Activated CD4-positive, alpha-beta memory T cell treated with anti-CD3 and anti-CD28 coated beads, Interleukin-2, amount 10 ng/mL, durations not matched to agents 7 days and 5 days (primary cell): ENCODE measurements at regions not wholly inside any gene's neighbourhood (a gene's known extent, or its start where the extent isn't known, plus 50 kb on each side); places are given as distances from the start of the nearest gene placed in this dataset.
"Not testable (repeated sequence)": the region's sequence is repeated elsewhere in the genome, so short reads cannot be mapped to it uniquely, and the experiment has no call there.

Experiments used
- CTCF ChIA-PET: fragments of 350-600 bp; sonication (Branson Sonifier 250); formaldehyde crosslinking; loops from one replicate; lab custom pipeline; 2021; ENCODE audit warnings: antibody characterized with exemption, inconsistent platforms; lab: Charles Lee
- POLR2A ChIA-PET: fragments of 350-600 bp; sonication (Branson Sonifier 250); formaldehyde crosslinking; loops from one replicate; lab custom pipeline; 2021; ENCODE audit warnings: antibody characterized with exemption; lab: Charles Lee
- DNase-seq: peaks from one replicate; pipeline ENCODE4 v3.0.0-alpha.2; 2020
- H3K27ac Mint-ChIP-seq: one replicate; pipeline ENCODE4 v1.8.0; 2021; ENCODE audit warnings: mild to moderate bottlenecking, mixed read lengths
- H3K27me3 Mint-ChIP-seq: one replicate; pipeline ENCODE4 v1.8.0; 2021; ENCODE audit warnings: mixed read lengths
- H3K36me3 Mint-ChIP-seq: one replicate; pipeline ENCODE4 v1.8.0; 2021; ENCODE audit warnings: low read depth, mixed read lengths
- H3K4me1 Mint-ChIP-seq: one replicate; pipeline ENCODE4 v1.8.0; 2021; ENCODE audit warnings: mixed read lengths
- H3K4me3 Mint-ChIP-seq: one replicate; pipeline ENCODE4 v1.8.0; 2021; ENCODE audit warnings: mild to moderate bottlenecking, mixed read lengths
- H3K9me3 Mint-ChIP-seq: one replicate; pipeline ENCODE4 v1.8.0; 2021; ENCODE audit warnings: mixed read lengths

- H3K4me1 Mint-ChIP-seq, H3K27ac Mint-ChIP-seq, H3K36me3 Mint-ChIP-seq, POLR2A ChIA-PET, H3K27me3 Mint-ChIP-seq, DNase-seq, H3K9me3 Mint-ChIP-seq, H3K4me3 Mint-ChIP-seq: not testable (repeated sequence)
- CTCF ChIA-PET, result interaction anchor here (0.6 kb wide), 1 partner anchor 71 kb away, joined by 3 read pairs; no protein-coding TSS in a partner anchor
Observed at GRCh38 chr1:86633306-86633838, 71.0 kb upstream of the SH3GLB1 start.

GRCh38 chr1:86633921-86634320, 70.5 kb upstream of the SH3GLB1 start:
- no peaks in the 10 kb centered on the region for H3K4me1 Mint-ChIP-seq
- peaks cover 6% of the 10 kb centered on the region for H3K9me3 Mint-ChIP-seq
- ChIA-PET CTCF (no interaction called here), POLR2A (no interaction called here)
- H3K4me3 Mint-ChIP-seq, result no peak overlapping the region
- H3K36me3 Mint-ChIP-seq, result no peaks in the 10 kb centered on the region
- H3K27ac Mint-ChIP-seq, result no peak overlapping the region
- no peaks in the 10 kb centered on the region for H3K27me3 Mint-ChIP-seq
- DNase-seq, result no peak

GRCh38 chr1:86636898-86637297, 67.5 kb upstream of the SH3GLB1 start:
- Mint-ChIP-seq H3K4me1 (no peaks in the 10 kb centered on the region), H3K27ac (no peak overlapping the region), H3K4me3 (no peak overlapping the region), H3K36me3 (no peaks in the 10 kb centered on the region), H3K27me3 (no peaks in the 10 kb centered on the region), H3K9me3 (no peaks in the 10 kb centered on the region)
- ChIA-PET POLR2A (no interaction called here), CTCF (no interaction called here)
- DNase-seq, result no peak

- ChIA-PET POLR2A (no interaction called here), CTCF (no interaction called here)
- Mint-ChIP-seq H3K27ac (no peak overlapping the region), H3K36me3 (no peaks in the 10 kb centered on the region), H3K27me3 (no peaks in the 10 kb centered on the region), H3K9me3 (no peaks in the 10 kb centered on the region), H3K4me1 (no peaks in the 10 kb centered on the region), H3K4me3 (no peak overlapping the region)
- DNase-seq, result no peak
Observed at GRCh38 chr1:86640161-86640670, 64.2 kb upstream of the SH3GLB1 start.

- Mint-ChIP-seq H3K27me3 (no peaks in the 10 kb centered on the region), H3K36me3 (no peaks in the 10 kb centered on the region), H3K27ac (no peak overlapping the region), H3K4me3 (no peak overlapping the region), H3K4me1 (no peaks in the 10 kb centered on the region), H3K9me3 (no peaks in the 10 kb centered on the region)
- ChIA-PET CTCF (no interaction called here), POLR2A (no interaction called here)
- DNase-seq, result no peak
Observed at GRCh38 chr1:86641318-86641717, 63.1 kb upstream of the SH3GLB1 start.

GRCh38 chr1:86644655-86645054, 59.7 kb upstream of the SH3GLB1 start:
- CTCF ChIA-PET, H3K9me3 Mint-ChIP-seq, H3K27ac Mint-ChIP-seq, H3K27me3 Mint-ChIP-seq, H3K36me3 Mint-ChIP-seq, H3K4me1 Mint-ChIP-seq, DNase-seq, H3K4me3 Mint-ChIP-seq, POLR2A ChIA-PET: not testable (repeated sequence)

- POLR2A ChIA-PET, result no interaction called here
- no peak overlapping the region for H3K27ac Mint-ChIP-seq
- no peaks in the 10 kb centered on the region for H3K9me3 Mint-ChIP-seq
Observed at GRCh38 chr1:86645851-86646250, 58.5 kb upstream of the SH3GLB1 start.

GRCh38 chr1:86646256-86646655, 58.1 kb upstream of the SH3GLB1 start:
- Mint-ChIP-seq H3K27me3 (no peaks in the 10 kb centered on the region), H3K4me3 (no peak overlapping the region), H3K4me1 (no peaks in the 10 kb centered on the region), H3K27ac (no peak overlapping the region), H3K36me3 (no peaks in the 10 kb centered on the region), H3K9me3 (no peaks in the 10 kb centered on the region)
- POLR2A ChIA-PET, result no interaction called here
- DNase-seq, result no peak
- CTCF ChIA-PET, result no interaction called here

More at GRCh38 chr1:86645851-86646250, 58.5 kb upstream of the SH3GLB1 start:
- no peak for DNase-seq
- no peak overlapping the region for H3K4me3 Mint-ChIP-seq
- H3K36me3 Mint-ChIP-seq, result no peaks in the 10 kb centered on the region
- H3K27me3 Mint-ChIP-seq, result no peaks in the 10 kb centered on the region
- CTCF ChIA-PET, result no interaction called here
- H3K4me1 Mint-ChIP-seq, result no peaks in the 10 kb centered on the region

- POLR2A ChIA-PET, result no interaction called here
- Mint-ChIP-seq H3K4me3 (no peak overlapping the region), H3K27ac (no peak overlapping the region), H3K4me1 (no peaks in the 10 kb centered on the region), H3K27me3 (no peaks in the 10 kb centered on the region), H3K36me3 (no peaks in the 10 kb centered on the region), H3K9me3 (no peaks in the 10 kb centered on the region)
- DNase-seq, result no peak
- CTCF ChIA-PET, result no interaction called here
Observed at GRCh38 chr1:86648255-86648654, 56.1 kb upstream of the SH3GLB1 start.

- Mint-ChIP-seq H3K4me1 (no peaks in the 10 kb centered on the region), H3K9me3 (no peaks in the 10 kb centered on the region), H3K36me3 (no peaks in the 10 kb centered on the region), H3K4me3 (no peak overlapping the region), H3K27me3 (no peaks in the 10 kb centered on the region), H3K27ac (no peak overlapping the region)
- ChIA-PET POLR2A (no interaction called here), CTCF (no interaction called here)
- no peak for DNase-seq
Observed at GRCh38 chr1:86649618-86650017, 54.8 kb upstream of the SH3GLB1 start.

- Mint-ChIP-seq H3K27me3 (no peaks in the 10 kb centered on the region), H3K4me3 (no peak overlapping the region), H3K9me3 (no peaks in the 10 kb centered on the region), H3K36me3 (no peaks in the 10 kb centered on the region), H3K27ac (no peak overlapping the region), H3K4me1 (no peaks in the 10 kb centered on the region)
- ChIA-PET CTCF (no interaction called here), POLR2A (no interaction called here)
- no peak for DNase-seq
Observed at GRCh38 chr1:86650065-86650464, 54.3 kb upstream of the SH3GLB1 start.
